GM12878 (cell line): ENCODE measurements at regions not wholly inside any gene's neighbourhood (a gene's known extent, or its start where the extent isn't known, plus 50 kb on each side); places are given as distances from the start of the nearest gene placed in this dataset.

Experiments
- ATAC-seq: fragments of 200-7000 bp; cut with Tn5 transposase; 3 replicates; pipeline ENCODE4 v1.9.1; 2020; ENCODE audit warnings: mild to moderate bottlenecking, moderate library complexity
- BruUV-seq: library from RNA; stranded (reverse); fragments of 400-500 nt; replicated peaks from 2 replicates; lab custom pipeline; 2021; lab: Mats Ljungman, UMichigan
- CTCF ChIA-PET: fragments of 300-600 bp; sonication (Branson Sonifier 250); formaldehyde crosslinking; extraction: SDS; loops from one replicate; lab custom pipeline; 2021; ENCODE audit warnings: inconsistent platforms; lab: Yijun Ruan, JAX
- POLR2A ChIA-PET: fragments of 350-600 bp; formaldehyde crosslinking; extraction: SDS; loops from one replicate; lab custom pipeline; 2021; ENCODE audit warnings: inconsistent platforms; lab: Charles Lee
- RAD21 ChIA-PET: fragments of 300-600 bp; sonication (Branson Sonifier 250); formaldehyde crosslinking; loops from one replicate; lab custom pipeline; 2023; ENCODE audit warnings: antibody characterized with exemption; ENCODE audit not compliant: unreplicated experiment; lab: Charles Lee
- SMC1A ChIA-PET: fragments of 300-600 bp; sonication (Branson Sonifier 250); formaldehyde crosslinking; loops from one replicate; lab custom pipeline; 2023; ENCODE audit not compliant: unreplicated experiment, uncharacterized antibody; lab: Charles Lee
- DNase-seq: peaks from one replicate; pipeline ENCODE4 v3.0.0-alpha.2; 2011; ENCODE audit warnings: low read depth, low spot score
- FAIRE-seq: peaks from 3 replicates; lab custom pipeline; 2011; peaks lifted over from hg19 to GRCh38; lab: Jason Lieb, UNC
- H2AFZ ChIP-seq: 2 replicates; pipeline ENCODE4 v1.6.0; 2011; ENCODE audit warnings: low read depth, low read length, control low read depth; ENCODE audit not compliant: control insufficient read depth
- H3K27ac ChIP-seq: 2 replicates; pipeline ENCODE4 v1.5.1; 2011; ENCODE audit warnings: control low read depth; ENCODE audit not compliant: control insufficient read depth, insufficient read depth
- H3K27me3 ChIP-seq, 2 experiments: replicated peaks in 1 of 2; 2 replicates each; pipeline versions ENCODE4 v1.6.0 to v1.6.1; 2011; ENCODE audit warnings: low read length in 1 of 2; ENCODE audit not compliant: control insufficient read depth in 2 of 2, insufficient read depth in 2 of 2
- H3K36me3 ChIP-seq, 2 experiments: 2 replicates each; pipeline ENCODE4 v1.5.1; 2011; ENCODE audit warnings: low read length in 1 of 2; ENCODE audit not compliant: control insufficient read depth in 2 of 2, insufficient read depth in 2 of 2
- H3K4me1 ChIP-seq: 2 replicates; pipeline ENCODE4 v1.6.1; 2011; ENCODE audit warnings: mild to moderate bottlenecking, low read length, moderate library complexity, mixed read lengths; ENCODE audit not compliant: control insufficient read depth, insufficient read depth
- H3K4me2 ChIP-seq: 2 replicates; pipeline ENCODE4 v1.6.0; 2011; ENCODE audit warnings: control low read depth; ENCODE audit not compliant: control insufficient read depth, insufficient read depth
- H3K4me3 ChIP-seq: fragments of 200-600 bp; sonication (generic); 2 replicates; pipeline ENCODE4 v1.5.1; 2016
- H3K79me2 ChIP-seq: 2 replicates; pipeline ENCODE4 v1.6.0; 2011; ENCODE audit warnings: low read length; ENCODE audit not compliant: control insufficient read depth, insufficient read depth
- H3K9ac ChIP-seq: 2 replicates; pipeline ENCODE4 v1.8.0; 2011; ENCODE audit warnings: low read length, control low read depth, mixed read lengths; ENCODE audit not compliant: control insufficient read depth, insufficient read depth
- H3K9me3 ChIP-seq: replicated peaks from 3 replicates; pipeline ENCODE4 v1.5.1; 2011; ENCODE audit warnings: mild to moderate bottlenecking, low read length; ENCODE audit not compliant: control insufficient read depth, insufficient read depth
- H4K20me1 ChIP-seq: 2 replicates; pipeline ENCODE4 v1.6.0; 2011; ENCODE audit not compliant: control insufficient read depth, insufficient read depth
- CBFB ChIP-seq: IDR thresholded peaks from 2 replicates; pipeline ENCODE4 v1.6.1; 2016; ENCODE audit warnings: antibody characterized with exemption, low read depth
- CUX1 ChIP-seq: IDR thresholded peaks from 2 replicates; pipeline ENCODE4 v1.6.1; 2012; ENCODE audit warnings: improper control_type of control experiment, low read depth, low read length; ENCODE audit not compliant: insufficient replicate concordance
- IKZF1 ChIP-seq: fragments of 450-650 bp; conservative IDR thresholded peaks from 2 replicates; pipeline ENCODE4 v1.6.1; 2017; ENCODE audit warnings: antibody characterized with exemption, mild to moderate bottlenecking
- MAX ChIP-seq: IDR thresholded peaks from 2 replicates; pipeline ENCODE4 v1.6.1; 2012; ENCODE audit warnings: low read depth, low read length, improper control_type of control experiment
- NFXL1 ChIP-seq: fragments of 450-650 bp; IDR thresholded peaks from 2 replicates; pipeline ENCODE4 v1.6.1; 2017; ENCODE audit warnings: antibody characterized with exemption, mild to moderate bottlenecking, borderline replicate concordance
- NFYB ChIP-seq: IDR thresholded peaks from 2 replicates; pipeline ENCODE4 v1.6.1; 2011; ENCODE audit warnings: low read depth, mild to moderate bottlenecking, low read length, improper control_type of control experiment, moderate library complexity; ENCODE audit not compliant: insufficient read depth
- POLR2AphosphoS2 ChIP-seq: IDR thresholded peaks from 2 replicates; pipeline ENCODE4 v1.6.1; 2011; ENCODE audit warnings: low read depth, mild to moderate bottlenecking, low read length, improper control_type of control experiment, moderate library complexity
- RBBP5 ChIP-seq: fragments of 200-600 bp; sonication (generic); conservative IDR thresholded peaks from 2 replicates; pipeline ENCODE4 v1.6.1; 2016
- WGBS: methylation state at CpG from one replicate; pipeline ENCODE4 v1.1.6; 2016; ENCODE audit warnings: low lambda C conversion rate; ENCODE audit not compliant: insufficient replicate concordance, insufficient coverage; ENCODE audit errors: missing lambda C conversion rate; 5-methylcytosine and 5-hydroxymethylcytosine counted together
- in situ Hi-C: fragments of 300-500 bp; cut with MboI; formaldehyde crosslinking; loops from 9 replicates; pipeline ENCODE4 v1.14.3; 2018; ENCODE audit warnings: mixed read lengths
- intact Hi-C: fragments of 100-400 bp; cut with micrococcal nuclease; formaldehyde crosslinking; loops from one replicate; pipeline ENCODE4 v1.14.2; 2022; ENCODE audit not compliant: unreplicated experiment

- TF ChIP-seq CUX1 (no peak), POLR2AphosphoS2 (no peak), IKZF1 (no peak), RBBP5 (no peak), NFXL1 (no peak)
These were observed 442.4 kb downstream of the MCTP2 start (continued) for GRCh38 chr15:94673801-94674200.

- Histone ChIP-seq H4K20me1 (no peaks in the 10 kb centered on the region), H3K4me1 (no peaks in the 10 kb centered on the region), H3K4me3 (no peak overlapping the region), H3K4me2 (no peak overlapping the region), H3K9me3 (no peaks in the 10 kb centered on the region), H3K36me3 (no peaks in the 10 kb centered on the region), H3K79me2 (no peaks in the 10 kb centered on the region), H2AFZ (no peak overlapping the region), H3K27ac (no peak overlapping the region), H3K27me3 (no peaks in the 10 kb centered on the region), H3K9ac (no peak overlapping the region)
- 64% methylated on average over 10 of the region's 10 CpGs for WGBS
- FAIRE-seq (no peak), ATAC-seq (no peak), DNase-seq (no peak)
- SMC1A ChIA-PET: interaction anchor here (0.7 kb wide), 1 partner anchor 1647 kb away, joined by 3 read pairs; no protein-coding TSS in a partner anchor
- CTCF ChIA-PET: interaction anchor here (0.8 kb wide), 2 partner anchors 24 to 354 kb away, joined by 3 to 5 read pairs; no protein-coding TSS in a partner anchor
- TF ChIP-seq MAX: no peak
- TF ChIP-seq NFYB: no peak
- no peak for TF ChIP-seq CBFB
- POLR2A ChIA-PET: no interaction called here
- in situ Hi-C loops (no loop called here), intact Hi-C loops (loop anchor here (5.0 kb wide), 1 partner anchor 353 kb away; no protein-coding TSS in a partner anchor)
- RAD21 ChIA-PET: no interaction called here
- BruUV-seq: no TSS peak
These were observed 442.9 kb downstream of the MCTP2 start for GRCh38 chr15:94674296-94674695.
